Ecto neural progenitor cell (in vitro differentiated cells): ENCODE measurements at regions not wholly inside any gene's neighbourhood (a gene's known extent, or its start where the extent isn't known, plus 50 kb on each side); places are given as distances from the start of the nearest gene placed in this dataset.

ENCODE experiments used
- DNase-seq: peaks from one replicate; pipeline ENCODE4 v3.0.0-alpha.2; 2018; ENCODE audit warnings: low spot score

DNA sequence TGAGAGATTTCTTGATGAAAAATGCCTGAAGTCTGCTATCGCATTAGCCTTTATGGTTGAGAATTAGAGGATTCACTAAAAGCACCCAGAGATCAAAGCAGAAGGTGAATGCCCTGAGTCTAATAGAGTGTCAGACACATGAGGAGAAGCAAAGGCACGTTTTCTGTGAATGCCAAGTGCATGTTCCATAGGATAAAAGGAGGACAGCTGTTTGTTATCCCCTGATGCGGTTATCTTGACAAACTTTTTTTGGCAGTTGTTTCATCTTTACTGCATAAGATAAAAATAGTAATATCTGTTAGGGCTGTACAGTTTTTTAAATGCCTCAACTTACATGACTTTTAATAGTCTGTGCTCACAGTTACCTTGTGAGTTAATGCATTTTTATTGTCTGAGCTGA is 65.3 kb upstream of the CD96 start:
- DNase-seq: no peak

DNA sequence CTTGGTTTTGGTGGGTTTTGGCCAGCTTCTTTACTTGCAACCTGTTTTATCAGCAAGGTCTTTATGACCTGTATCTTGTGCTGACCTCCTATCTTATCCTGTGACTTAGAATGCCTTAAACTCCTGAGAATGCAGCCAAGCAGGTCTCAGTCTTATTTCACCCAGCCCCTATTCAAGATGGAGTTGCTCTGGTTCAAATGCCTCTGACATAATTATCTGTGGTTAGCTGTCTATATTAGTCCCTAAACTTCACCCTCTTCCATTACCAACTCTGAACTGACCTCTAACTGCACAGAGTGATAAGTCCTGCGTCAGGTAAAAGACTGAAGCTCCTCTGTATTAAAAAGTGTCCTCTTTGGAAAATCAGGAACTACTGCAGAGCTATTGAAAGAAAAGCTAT is 61.9 kb upstream of the CD96 start:
- no peak for DNase-seq

DNA sequence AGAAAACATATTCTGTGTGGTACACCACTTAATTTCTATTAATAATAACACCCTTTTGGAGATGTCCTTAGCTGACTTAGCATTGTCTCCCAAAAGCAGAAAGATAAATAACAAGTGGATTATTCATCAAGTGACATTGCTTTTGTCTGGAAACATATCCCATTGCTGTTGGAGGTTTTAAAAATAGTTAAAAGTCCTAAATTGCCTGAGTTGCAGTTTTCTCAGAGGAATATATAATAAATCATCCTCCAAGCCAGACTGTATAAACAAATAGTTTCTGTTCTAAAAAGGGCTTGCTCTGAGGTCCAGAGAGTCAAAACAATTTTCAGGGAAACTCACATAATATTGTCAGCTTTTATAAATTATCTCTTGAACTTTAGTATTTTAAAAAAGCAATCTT is 60.4 kb upstream of the CD96 start:
- no peak for DNase-seq

DNA sequence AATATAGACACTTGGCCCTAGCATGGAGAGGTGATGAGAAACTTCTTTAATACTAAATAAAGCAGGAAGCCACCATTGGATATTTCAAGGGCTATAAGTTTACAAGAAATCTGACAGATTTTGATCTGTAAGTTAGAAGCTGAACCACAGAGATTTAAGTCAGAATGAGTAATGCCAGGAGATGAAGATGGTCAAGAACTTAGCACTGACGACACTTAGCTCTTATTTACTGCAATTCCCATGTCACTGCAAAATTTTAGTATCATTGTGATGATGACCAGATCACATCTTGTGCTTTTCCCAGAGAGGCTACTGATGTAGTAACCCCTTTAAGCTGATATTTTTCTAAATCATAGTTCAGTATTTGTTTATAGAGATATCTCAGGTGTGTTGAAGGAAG is 59.4 kb upstream of the CD96 start:
- DNase-seq: no peak

DNA sequence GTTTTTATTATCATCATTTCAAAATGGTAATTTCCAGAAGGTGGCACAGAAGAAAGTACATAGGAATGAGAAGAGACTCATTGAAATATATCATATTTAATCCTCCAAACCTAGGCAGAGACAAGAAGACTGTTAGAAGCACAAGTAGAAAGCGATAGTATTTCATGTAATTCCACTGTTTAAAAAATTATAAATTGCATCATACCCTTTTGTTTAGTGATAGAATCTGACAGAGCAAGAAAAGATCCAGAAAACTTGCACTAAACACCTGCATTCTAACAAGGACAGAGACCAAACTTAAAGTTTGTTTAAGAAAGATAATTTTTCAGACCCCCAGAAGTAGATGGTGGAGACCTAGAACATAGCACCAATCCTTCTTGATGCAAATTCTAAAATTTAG is 56.9 kb upstream of the CD96 start:
- no peak for DNase-seq
